IMR-90 (cell line): ENCODE measurements at regions not wholly inside any gene's neighbourhood (a gene's known extent, or its start where the extent isn't known, plus 50 kb on each side); places are given as distances from the start of the nearest gene placed in this dataset.

ENCODE experiments used
- ATAC-seq: fragments of 200-7000 bp; cut with Tn5 transposase; 2 replicates; pipeline ENCODE4 v1.9.1; 2020; ENCODE audit warnings: low read depth, mild to moderate bottlenecking, moderate library complexity
- BruUV-seq: library from RNA; stranded (reverse); fragments of 400-500 nt; replicated peaks from 2 replicates; lab custom pipeline; 2021; lab: Mats Ljungman, UMichigan
- CTCF ChIA-PET: fragments of 300-600 bp; formaldehyde crosslinking; extraction: SDS; loops from one replicate; lab custom pipeline; 2021; ENCODE audit warnings: antibody characterized with exemption; lab: Yijun Ruan, JAX
- POLR2A ChIA-PET: fragments of 300-600 bp; sonication (Branson Sonifier 250); formaldehyde crosslinking; loops from one replicate; lab custom pipeline; 2022; ENCODE audit warnings: antibody characterized with exemption; ENCODE audit not compliant: unreplicated experiment; lab: Charles Lee
- DNase-seq: peaks from one replicate; pipeline ENCODE4 v3.0.0; 2013
- H2AFZ ChIP-seq: replicated peaks from 2 replicates; pipeline ENCODE3; 2013; ENCODE audit warnings: low read length, mild to moderate bottlenecking; ENCODE audit not compliant: poor library complexity
- H2AK5ac ChIP-seq: 2 replicates; pipeline ENCODE4 v1.6.1; 2013; ENCODE audit warnings: low read depth, low read length, inconsistent platforms
- H2AK9ac ChIP-seq: replicated peaks from 2 replicates; pipeline ENCODE3; 2013; ENCODE audit warnings: mild to moderate bottlenecking, low read depth, low read length, moderate library complexity; ENCODE audit not compliant: poor library complexity
- H2BK120ac ChIP-seq: 2 replicates; pipeline ENCODE4 v1.6.1; 2013; ENCODE audit warnings: low read depth, low read length, inconsistent platforms
- H2BK15ac ChIP-seq: 3 replicates; pipeline ENCODE4 v1.6.1; 2013; ENCODE audit warnings: low read depth, low read length, inconsistent platforms
- H2BK20ac ChIP-seq: 2 replicates; pipeline ENCODE4 v1.6.1; 2013; ENCODE audit warnings: low read depth, mild to moderate bottlenecking, inconsistent platforms, low read length, moderate library complexity
- H2BK5ac ChIP-seq: 2 replicates; pipeline ENCODE4 v1.6.1; 2013; ENCODE audit warnings: mild to moderate bottlenecking, low read depth, low read length, inconsistent platforms; ENCODE audit not compliant: poor library complexity, severe bottlenecking
- H3K14ac ChIP-seq: replicated peaks from 2 replicates; pipeline ENCODE4 v1.6.1; 2013; ENCODE audit warnings: low read depth, low read length, inconsistent platforms
- H3K18ac ChIP-seq: 2 replicates; pipeline ENCODE4 v1.6.1; 2013; ENCODE audit warnings: low read depth, low read length, control low read depth
- H3K23ac ChIP-seq: 2 replicates; pipeline ENCODE4 v1.6.1; 2013; ENCODE audit warnings: low read depth, low read length, inconsistent platforms
- H3K27ac ChIP-seq: 2 replicates; pipeline ENCODE4 v1.5.1; 2013; ENCODE audit warnings: mild to moderate bottlenecking, control low read depth, low read length; ENCODE audit not compliant: insufficient read depth
- H3K27me3 ChIP-seq: 2 replicates; pipeline ENCODE4 v1.6.1; 2013; ENCODE audit warnings: low read length; ENCODE audit not compliant: control insufficient read depth, insufficient read depth
- H3K36me3 ChIP-seq: 2 replicates; pipeline ENCODE4 v1.6.1; 2013; ENCODE audit warnings: low read length, mixed read lengths; ENCODE audit not compliant: control insufficient read depth, insufficient read depth
- H3K4ac ChIP-seq: 2 replicates; pipeline ENCODE4 v1.6.1; 2013; ENCODE audit warnings: low read depth, low read length, inconsistent platforms
- H3K4me1 ChIP-seq: 2 replicates; pipeline ENCODE4 v1.6.1; 2013; ENCODE audit warnings: low read length, mixed read lengths; ENCODE audit not compliant: control insufficient read depth, insufficient read depth
- H3K4me2 ChIP-seq: 2 replicates; pipeline ENCODE4 v1.6.1; 2013; ENCODE audit warnings: low read depth, mild to moderate bottlenecking, control low read depth, low read length, moderate library complexity
- H3K4me3 ChIP-seq: 2 replicates; pipeline ENCODE4 v1.5.1; 2013; ENCODE audit warnings: low read depth, mild to moderate bottlenecking, control low read depth, low read length, moderate library complexity; ENCODE audit not compliant: insufficient read depth
- H3K56ac ChIP-seq: 2 replicates; pipeline ENCODE4 v1.6.1; 2013; ENCODE audit warnings: low read length, inconsistent platforms; ENCODE audit not compliant: insufficient read depth; ENCODE audit errors: extremely low read depth
- H3K79me1 ChIP-seq, 2 experiments: 2 replicates each; pipeline ENCODE4 v1.6.1; 2013; ENCODE audit warnings: low read length in 2 of 2, inconsistent platforms in 1 of 2, low read depth in 1 of 2
- H3K9ac ChIP-seq: 2 replicates; pipeline ENCODE4 v1.6.1; 2013; ENCODE audit warnings: low read depth, low read length, control low read depth
- H3K9me1 ChIP-seq: 2 replicates; pipeline ENCODE4 v1.6.1; 2013; ENCODE audit warnings: low read length, inconsistent platforms; ENCODE audit not compliant: insufficient read depth
- H3K9me3 ChIP-seq: 2 replicates; pipeline ENCODE4 v1.6.1; 2013; ENCODE audit warnings: low read length; ENCODE audit not compliant: control insufficient read depth, insufficient read depth
- H4K20me1 ChIP-seq: 2 replicates; pipeline ENCODE4 v1.6.1; 2013; ENCODE audit warnings: low read length, inconsistent platforms; ENCODE audit not compliant: insufficient read depth
- H4K5ac ChIP-seq: 2 replicates; pipeline ENCODE4 v1.6.1; 2013; ENCODE audit warnings: mild to moderate bottlenecking, low read depth, low read length, control low read depth
- H4K8ac ChIP-seq, 2 experiments: 2 replicates each; pipeline ENCODE4 v1.6.1; 2013; ENCODE audit warnings: low read depth in 2 of 2, low read length in 2 of 2, control low read depth in 1 of 2, inconsistent platforms in 1 of 2
- H4K91ac ChIP-seq: 2 replicates; pipeline ENCODE4 v1.6.1; 2013; ENCODE audit warnings: low read depth, low read length, inconsistent platforms; ENCODE audit not compliant: insufficient read depth
- CEBPB ChIP-seq: IDR thresholded peaks from 2 replicates; pipeline ENCODE4 v1.6.1; 2012; ENCODE audit warnings: low read depth, low read length, improper control_type of control experiment
- MXI1 ChIP-seq: IDR thresholded peaks from 2 replicates; pipeline ENCODE4 v1.6.1; 2012; ENCODE audit warnings: low read depth, mild to moderate bottlenecking, low read length, moderate library complexity, borderline replicate concordance
- NFE2L2 ChIP-seq: fragments of 150-350 bp; IDR thresholded peaks from 2 replicates; pipeline ENCODE4 v1.6.1; 2016; ENCODE audit warnings: low read depth, mild to moderate bottlenecking, low read length
- RAD21 ChIP-seq: IDR thresholded peaks from 2 replicates; pipeline ENCODE4 v1.6.1; 2012; ENCODE audit warnings: low read length, improper control_type of control experiment
- RFX5 ChIP-seq: IDR thresholded peaks from 2 replicates; pipeline ENCODE4 v1.8.0; 2012; ENCODE audit warnings: low read depth, mild to moderate bottlenecking, low read length, moderate library complexity
- dilution Hi-C: fragments of 300-500 bp; cut with HindIII; formaldehyde crosslinking; loops from one replicate; pipeline ENCODE4 v1.14.3; 2018; ENCODE audit warnings: low sequenced_read_pairs; ENCODE audit not compliant: unreplicated experiment
- in situ Hi-C: fragments of 300-500 bp; cut with MboI; formaldehyde crosslinking; loops from 3 replicates; pipeline ENCODE4 v1.14.3; 2019; ENCODE audit warnings: low sequenced_read_pairs, inconsistent platforms, mixed read lengths
- intact Hi-C: fragments of 100-400 bp; cut with micrococcal nuclease; formaldehyde crosslinking; loops from 2 replicates; pipeline ENCODE4 v1.10.0; 2022
- TF ChIP-seq, protein P1 (sequence below): fragments of 150-350 bp; IDR thresholded peaks from 2 replicates; pipeline ENCODE4 v1.6.1; 2016; ENCODE audit warnings: low read depth, mild to moderate bottlenecking, low read length, moderate library complexity, borderline replicate concordance

DNA sequence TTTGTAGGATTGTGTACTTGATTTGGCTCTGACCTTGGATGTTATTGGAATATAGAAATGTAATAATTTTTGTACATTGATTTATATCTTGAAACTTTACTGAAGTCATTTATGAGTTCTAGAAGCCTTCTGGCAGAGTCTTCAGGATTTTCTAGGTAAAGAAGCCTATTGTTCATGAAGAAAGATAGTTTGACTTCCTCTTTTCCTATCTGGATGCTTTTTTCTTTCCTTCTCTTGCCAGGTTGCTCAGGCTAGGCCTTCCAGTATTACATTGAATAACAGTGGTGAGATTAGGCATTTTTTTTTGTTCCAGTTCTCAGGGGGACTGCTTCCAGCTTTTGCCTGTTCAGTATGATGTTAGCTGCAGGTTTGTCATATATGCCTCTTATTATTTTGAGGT lies 191.1 kb downstream of the NAA11 start:
- Histone ChIP-seq H3K4me2 (no peak overlapping the region), H3K18ac (no peak overlapping the region), H2AK5ac (no peak overlapping the region), H2BK5ac (no peak overlapping the region), H3K4me1 (no peaks in the 10 kb centered on the region), H3K9me3 (no peaks in the 10 kb centered on the region), H3K9ac (no peak overlapping the region), H4K91ac (no peak overlapping the region), H3K4ac (no peak overlapping the region), H3K27me3 (no peaks in the 10 kb centered on the region), H3K56ac (no peak overlapping the region), H3K79me1 (no peaks in the 10 kb centered on the region), H2BK15ac (no peak overlapping the region), H3K36me3 (no peaks in the 10 kb centered on the region), H4K5ac (no peak overlapping the region), H3K23ac (no peak overlapping the region), H3K14ac (no peak overlapping the region), H4K8ac (no peak overlapping the region), H3K9me1 (no peaks in the 10 kb centered on the region), H2AK9ac (no peak overlapping the region), H2AFZ (no peak overlapping the region), H2BK120ac (no peak overlapping the region), H4K20me1 (no peaks in the 10 kb centered on the region), H3K27ac (no peak overlapping the region), H2BK20ac (no peak overlapping the region), H3K4me3 (no peak overlapping the region)
- TF ChIP-seq MXI1 = no peak
- no peak for TF ChIP-seq NFE2L2
- TF ChIP-seq CEBPB = no peak
- TF ChIP-seq, protein P1, sequence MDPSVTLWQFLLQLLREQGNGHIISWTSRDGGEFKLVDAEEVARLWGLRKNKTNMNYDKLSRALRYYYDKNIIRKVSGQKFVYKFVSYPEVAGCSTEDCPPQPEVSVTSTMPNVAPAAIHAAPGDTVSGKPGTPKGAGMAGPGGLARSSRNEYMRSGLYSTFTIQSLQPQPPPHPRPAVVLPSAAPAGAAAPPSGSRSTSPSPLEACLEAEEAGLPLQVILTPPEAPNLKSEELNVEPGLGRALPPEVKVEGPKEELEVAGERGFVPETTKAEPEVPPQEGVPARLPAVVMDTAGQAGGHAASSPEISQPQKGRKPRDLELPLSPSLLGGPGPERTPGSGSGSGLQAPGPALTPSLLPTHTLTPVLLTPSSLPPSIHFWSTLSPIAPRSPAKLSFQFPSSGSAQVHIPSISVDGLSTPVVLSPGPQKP = no peak
- TF ChIP-seq RAD21 = no peak
- TF ChIP-seq RFX5 = no peak
- CTCF ChIA-PET = no interaction called here
- DNase-seq (no peak), ATAC-seq (no peak)
- intact Hi-C loops (no loop called here), in situ Hi-C loops (no loop called here), dilution Hi-C loops (no loop called here)
- no TSS peak for BruUV-seq
- POLR2A ChIA-PET = no interaction called here
